Neural cell (in vitro differentiated cells): ENCODE measurements at regions not wholly inside any gene's neighbourhood (a gene's known extent, or its start where the extent isn't known, plus 50 kb on each side); places are given as distances from the start of the nearest gene placed in this dataset.

ENCODE experiments used
- H2AFZ ChIP-seq: fragments of 200-600, 300-800 bp; sonication (generic), shearing (Covaris generic); 2 replicates; pipeline ENCODE4 v1.6.0; 2014; ENCODE audit warnings: low read depth, mild to moderate bottlenecking, antibody characterized with exemption, low read length, moderate library complexity
- H3F3A ChIP-seq: fragments of 200-600 bp; shearing (Covaris generic); 2 replicates; pipeline ENCODE4 v1.6.1; 2016; ENCODE audit warnings: mild to moderate bottlenecking, moderate library complexity, mixed read lengths, antibody characterized with exemption, low read length; ENCODE audit not compliant: insufficient read depth, poor library complexity, severe bottlenecking
- H3K27ac ChIP-seq: fragments of 200-600, 300-800 bp; sonication (generic), shearing (Covaris generic); 2 replicates; pipeline ENCODE4 v1.5.1; 2014; ENCODE audit warnings: mild to moderate bottlenecking, low read length, moderate library complexity
- H3K27me3 ChIP-seq: fragments of 300-800, 200-600 bp; sonication (generic), shearing (Covaris generic); 2 replicates; pipeline ENCODE4 v1.6.0; 2014; ENCODE audit warnings: mild to moderate bottlenecking, low read depth, low read length, moderate library complexity; ENCODE audit not compliant: insufficient read depth
- H3K36me3 ChIP-seq: fragments of 300-800, 200-600 bp; sonication (generic), shearing (Covaris generic); 2 replicates; pipeline ENCODE4 v1.5.1; 2014; ENCODE audit warnings: mild to moderate bottlenecking, antibody characterized with exemption, low read length, moderate library complexity; ENCODE audit not compliant: insufficient read depth
- H3K4me2 ChIP-seq: fragments of 300-800, 200-600 bp; sonication (generic), shearing (Covaris generic); 2 replicates; pipeline ENCODE4 v1.6.0; 2014; ENCODE audit warnings: mild to moderate bottlenecking, low read length
- H3K4me3 ChIP-seq: fragments of 300-800, 200-600 bp; sonication (generic), shearing (Covaris generic); 2 replicates; pipeline ENCODE4 v1.5.1; 2014; ENCODE audit warnings: mild to moderate bottlenecking, low read length, moderate library complexity
- H3K79me2 ChIP-seq: fragments of 200-600 bp; shearing (Covaris generic); replicated peaks from 2 replicates; pipeline ENCODE4 v1.6.0; 2014; ENCODE audit warnings: mild to moderate bottlenecking, low read length, moderate library complexity; ENCODE audit not compliant: insufficient read depth
- H3K9ac ChIP-seq: fragments of 300-800, 200-600 bp; sonication (generic), shearing (Covaris generic); 2 replicates; pipeline ENCODE4 v1.6.1; 2016; ENCODE audit warnings: mild to moderate bottlenecking, low read length, mixed read lengths
- H3K9me2 ChIP-seq: fragments of 200-600 bp; shearing (Covaris generic); 2 replicates; pipeline ENCODE4 v1.6.1; 2016; ENCODE audit warnings: mild to moderate bottlenecking, low read length, mixed read lengths; ENCODE audit not compliant: insufficient read depth
- H3K9me3 ChIP-seq: fragments of 200-600, 300-800 bp; sonication (generic), shearing (Covaris generic); 2 replicates; pipeline ENCODE4 v1.6.1; 2016; ENCODE audit warnings: mild to moderate bottlenecking, mixed run types, low read length, moderate library complexity, mixed read lengths
- H4K20me1 ChIP-seq: fragments of 200-600 bp; shearing (Covaris generic); 2 replicates; pipeline ENCODE4 v1.6.1; 2016; ENCODE audit warnings: mild to moderate bottlenecking, mixed run types; ENCODE audit not compliant: insufficient read depth
- EP300 ChIP-seq: fragments of 450-650 bp; conservative IDR thresholded peaks from 2 replicates; pipeline ENCODE4 v1.6.1; 2014; ENCODE audit warnings: antibody characterized with exemption, mild to moderate bottlenecking, moderate library complexity; ENCODE audit not compliant: poor library complexity, severe bottlenecking
- EZH2 ChIP-seq: fragments of 200-600, 300-800 bp; shearing (Covaris generic), sonication (generic); IDR thresholded peaks from 2 replicates; pipeline ENCODE4 v1.6.1; 2014; ENCODE audit warnings: antibody characterized with exemption, low read length, borderline replicate concordance, mild to moderate bottlenecking; ENCODE audit not compliant: insufficient read depth, poor library complexity, severe bottlenecking
- MXI1 ChIP-seq: fragments of 450-650 bp; conservative IDR thresholded peaks from 2 replicates; pipeline ENCODE4 v1.6.1; 2014; ENCODE audit warnings: antibody characterized with exemption, mild to moderate bottlenecking; ENCODE audit not compliant: poor library complexity, severe bottlenecking
- POLR2AphosphoS5 ChIP-seq: IDR thresholded peaks from 2 replicates; pipeline ENCODE4 v1.6.1; 2012
- RAD21 ChIP-seq: fragments of 450-650 bp; conservative IDR thresholded peaks from 2 replicates; pipeline ENCODE4 v1.6.1; 2014; ENCODE audit warnings: antibody characterized with exemption, mild to moderate bottlenecking, moderate library complexity
- REST ChIP-seq: IDR thresholded peaks from 2 replicates; pipeline ENCODE4 v1.6.1; 2012; ENCODE audit warnings: borderline replicate concordance
- SMC3 ChIP-seq: fragments of 450-650 bp; conservative IDR thresholded peaks from 2 replicates; pipeline ENCODE4 v1.6.1; 2014; ENCODE audit warnings: antibody characterized with exemption, mild to moderate bottlenecking, moderate library complexity; ENCODE audit not compliant: poor library complexity
- TAF1 ChIP-seq: IDR thresholded peaks from 2 replicates; pipeline ENCODE4 v1.6.1; 2012; ENCODE audit warnings: low read depth
- TF ChIP-seq, protein P1 (sequence below): fragments of 450-650 bp; IDR thresholded peaks from 2 replicates; pipeline ENCODE4 v1.5.1; 2014; ENCODE audit warnings: antibody characterized with exemption, mild to moderate bottlenecking, moderate library complexity; ENCODE audit not compliant: poor library complexity, severe bottlenecking

- Histone ChIP-seq H4K20me1 (no peaks in the 10 kb centered on the region), H3K9me2 (no peaks in the 10 kb centered on the region), H3K4me2 (no peak overlapping the region), H3K27ac (no peak overlapping the region), H3K4me3 (no peak overlapping the region), H3K9ac (no peak overlapping the region), H3K36me3 (no peaks in the 10 kb centered on the region), H3K79me2 (no peaks in the 10 kb centered on the region), H2AFZ (no peak overlapping the region), H3F3A (no peaks in the 10 kb centered on the region), H3K9me3 (no peaks in the 10 kb centered on the region), H3K27me3 (no peaks in the 10 kb centered on the region)
- TF ChIP-seq POLR2AphosphoS5, result no peak
- no peak for TF ChIP-seq RAD21
- TF ChIP-seq MXI1, result no peak
- TF ChIP-seq EP300, result no peak
- no peak for TF ChIP-seq SMC3
- TF ChIP-seq EZH2, result no peak
- no peak for TF ChIP-seq REST
- TF ChIP-seq, protein P1, sequence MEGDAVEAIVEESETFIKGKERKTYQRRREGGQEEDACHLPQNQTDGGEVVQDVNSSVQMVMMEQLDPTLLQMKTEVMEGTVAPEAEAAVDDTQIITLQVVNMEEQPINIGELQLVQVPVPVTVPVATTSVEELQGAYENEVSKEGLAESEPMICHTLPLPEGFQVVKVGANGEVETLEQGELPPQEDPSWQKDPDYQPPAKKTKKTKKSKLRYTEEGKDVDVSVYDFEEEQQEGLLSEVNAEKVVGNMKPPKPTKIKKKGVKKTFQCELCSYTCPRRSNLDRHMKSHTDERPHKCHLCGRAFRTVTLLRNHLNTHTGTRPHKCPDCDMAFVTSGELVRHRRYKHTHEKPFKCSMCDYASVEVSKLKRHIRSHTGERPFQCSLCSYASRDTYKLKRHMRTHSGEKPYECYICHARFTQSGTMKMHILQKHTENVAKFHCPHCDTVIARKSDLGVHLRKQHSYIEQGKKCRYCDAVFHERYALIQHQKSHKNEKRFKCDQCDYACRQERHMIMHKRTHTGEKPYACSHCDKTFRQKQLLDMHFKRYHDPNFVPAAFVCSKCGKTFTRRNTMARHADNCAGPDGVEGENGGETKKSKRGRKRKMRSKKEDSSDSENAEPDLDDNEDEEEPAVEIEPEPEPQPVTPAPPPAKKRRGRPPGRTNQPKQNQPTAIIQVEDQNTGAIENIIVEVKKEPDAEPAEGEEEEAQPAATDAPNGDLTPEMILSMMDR, result no peak
Observed at GRCh38 chr1:4214826-4215225, 314.8 kb upstream of the C1orf174 start.

DNA sequence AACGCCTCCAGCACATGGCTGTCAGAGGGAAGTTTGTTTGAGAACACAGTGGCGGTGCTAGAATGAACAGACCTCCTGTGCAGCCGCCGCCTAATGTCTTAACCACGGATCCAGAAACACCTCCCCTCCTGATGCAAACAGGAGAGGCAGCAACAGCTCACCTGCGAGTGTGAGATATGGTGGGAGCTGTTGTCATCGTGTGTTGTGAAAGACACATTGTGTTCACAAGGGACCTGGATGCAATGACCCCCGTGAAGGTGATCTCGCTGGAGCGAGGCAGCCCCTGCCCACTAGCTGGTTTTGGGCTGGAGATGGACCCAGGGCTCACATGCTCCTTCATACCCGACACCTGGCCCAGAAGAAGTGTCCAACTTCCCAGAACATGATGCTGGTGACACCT, 315.3 kb upstream of the C1orf174 start:
- Histone ChIP-seq H3K9me2 (no peaks in the 10 kb centered on the region), H3K36me3 (no peaks in the 10 kb centered on the region), H3K79me2 (no peaks in the 10 kb centered on the region), H4K20me1 (no peaks in the 10 kb centered on the region), H3K4me2 (no peak overlapping the region), H3K9ac (no peak overlapping the region), H3K27ac (no peak overlapping the region), H2AFZ (no peak overlapping the region), H3K4me3 (no peak overlapping the region), H3F3A (no peaks in the 10 kb centered on the region), H3K27me3 (no peaks in the 10 kb centered on the region), H3K9me3 (no peaks in the 10 kb centered on the region)
- TF ChIP-seq TAF1 (no peak), EP300 (no peak), MXI1 (no peak), EZH2 (no peak), RAD21 (no peak), REST (no peak)
